GM12864 (cell line): ENCODE measurements at regions not wholly inside any gene's neighbourhood (a gene's known extent, or its start where the extent isn't known, plus 50 kb on each side); places are given as distances from the start of the nearest gene placed in this dataset.

ENCODE experiments used
- DNase-seq: peaks from one replicate; pipeline ENCODE4 v3.0.0-alpha.2; 2011; ENCODE audit warnings: low read depth
- H3K4me3 ChIP-seq: 2 replicates; pipeline ENCODE4 v1.5.1; 2011; ENCODE audit warnings: mild to moderate bottlenecking, low read depth, low read length, control low read depth
- TF ChIP-seq, protein P1 (sequence below): IDR thresholded peaks from 2 replicates; pipeline ENCODE4 v1.5.1; 2011; ENCODE audit warnings: low read depth, mild to moderate bottlenecking, moderate library complexity, low read length, control low read depth, inconsistent platforms; ENCODE audit errors: missing control alignments

DNA sequence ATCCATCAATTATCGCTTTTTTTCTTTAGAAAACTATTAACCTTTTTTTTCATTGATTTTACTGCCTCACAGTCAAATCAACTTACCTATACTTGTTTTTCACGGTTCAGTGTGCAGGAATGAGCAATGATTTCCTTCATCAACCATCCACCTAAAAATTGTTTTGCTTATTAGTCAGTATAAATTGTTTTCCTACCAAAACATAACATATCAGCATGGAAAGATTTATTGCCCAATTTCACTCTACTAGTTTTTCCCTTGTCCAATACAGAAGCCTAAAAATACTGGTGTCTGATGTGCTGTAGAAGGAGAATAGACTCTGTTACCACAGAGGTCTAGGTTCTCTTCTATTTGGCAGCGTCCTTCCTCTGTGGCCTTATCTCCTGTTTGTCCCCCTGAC lies 558.2 kb upstream of the CITED2 start:
- no peak overlapping the region for H3K4me3 ChIP-seq
- TF ChIP-seq, protein P1, sequence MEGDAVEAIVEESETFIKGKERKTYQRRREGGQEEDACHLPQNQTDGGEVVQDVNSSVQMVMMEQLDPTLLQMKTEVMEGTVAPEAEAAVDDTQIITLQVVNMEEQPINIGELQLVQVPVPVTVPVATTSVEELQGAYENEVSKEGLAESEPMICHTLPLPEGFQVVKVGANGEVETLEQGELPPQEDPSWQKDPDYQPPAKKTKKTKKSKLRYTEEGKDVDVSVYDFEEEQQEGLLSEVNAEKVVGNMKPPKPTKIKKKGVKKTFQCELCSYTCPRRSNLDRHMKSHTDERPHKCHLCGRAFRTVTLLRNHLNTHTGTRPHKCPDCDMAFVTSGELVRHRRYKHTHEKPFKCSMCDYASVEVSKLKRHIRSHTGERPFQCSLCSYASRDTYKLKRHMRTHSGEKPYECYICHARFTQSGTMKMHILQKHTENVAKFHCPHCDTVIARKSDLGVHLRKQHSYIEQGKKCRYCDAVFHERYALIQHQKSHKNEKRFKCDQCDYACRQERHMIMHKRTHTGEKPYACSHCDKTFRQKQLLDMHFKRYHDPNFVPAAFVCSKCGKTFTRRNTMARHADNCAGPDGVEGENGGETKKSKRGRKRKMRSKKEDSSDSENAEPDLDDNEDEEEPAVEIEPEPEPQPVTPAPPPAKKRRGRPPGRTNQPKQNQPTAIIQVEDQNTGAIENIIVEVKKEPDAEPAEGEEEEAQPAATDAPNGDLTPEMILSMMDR: no peak
- no peak for DNase-seq

DNA sequence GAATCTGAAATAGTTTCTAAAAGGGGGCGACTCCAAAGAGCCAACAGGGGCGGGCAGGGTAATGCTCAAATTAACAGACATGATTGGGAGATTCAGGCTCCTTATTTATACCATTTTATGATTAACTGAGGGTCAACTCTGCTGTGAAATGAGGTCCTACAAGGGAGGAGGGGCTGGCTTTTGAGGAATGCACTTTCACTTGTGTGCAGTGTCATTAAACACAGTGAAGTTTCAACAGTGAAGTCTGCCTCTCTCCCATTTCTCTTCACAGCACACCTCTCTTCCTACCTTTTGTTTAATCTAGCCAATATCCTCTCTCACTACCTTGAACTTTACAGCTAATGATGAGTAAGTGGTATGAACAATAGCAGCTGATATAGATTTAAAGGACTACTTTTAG lies 557.3 kb upstream of the CITED2 start:
- TF ChIP-seq, protein P1: no peak

DNA sequence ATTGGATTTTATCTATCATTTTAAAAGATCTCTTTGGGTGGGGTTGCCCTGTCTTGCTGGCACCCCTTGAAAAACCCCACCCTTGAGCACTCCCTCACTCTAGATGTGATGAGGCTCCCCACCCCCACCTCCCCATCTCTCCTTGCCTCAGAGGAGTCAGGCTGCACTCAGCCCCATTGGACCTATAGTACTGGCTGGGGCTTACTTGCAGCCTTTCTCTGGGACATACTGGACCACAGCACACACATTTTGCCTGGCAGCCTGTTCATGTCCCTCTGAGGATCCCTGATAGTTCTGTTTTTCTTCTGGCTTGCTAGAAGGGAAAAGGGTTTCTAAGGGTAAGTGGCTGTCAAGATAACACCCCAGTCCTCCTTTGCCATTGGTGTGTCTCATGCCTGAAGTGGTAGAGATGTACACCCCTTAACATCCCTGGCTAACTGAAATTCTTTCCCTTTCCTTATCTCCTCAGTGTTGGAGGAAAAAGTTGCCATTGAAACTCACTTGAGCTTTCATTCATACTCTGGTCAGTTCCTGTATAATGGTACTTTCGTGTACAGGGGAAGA lies 553.4 kb upstream of the CITED2 start:
- no peak overlapping the region for H3K4me3 ChIP-seq
- TF ChIP-seq, protein P1: no peak

More for the DNA sequence above, 557.3 kb upstream of the CITED2 start:
- no peak overlapping the region for H3K4me3 ChIP-seq
- no peak for DNase-seq

DNA sequence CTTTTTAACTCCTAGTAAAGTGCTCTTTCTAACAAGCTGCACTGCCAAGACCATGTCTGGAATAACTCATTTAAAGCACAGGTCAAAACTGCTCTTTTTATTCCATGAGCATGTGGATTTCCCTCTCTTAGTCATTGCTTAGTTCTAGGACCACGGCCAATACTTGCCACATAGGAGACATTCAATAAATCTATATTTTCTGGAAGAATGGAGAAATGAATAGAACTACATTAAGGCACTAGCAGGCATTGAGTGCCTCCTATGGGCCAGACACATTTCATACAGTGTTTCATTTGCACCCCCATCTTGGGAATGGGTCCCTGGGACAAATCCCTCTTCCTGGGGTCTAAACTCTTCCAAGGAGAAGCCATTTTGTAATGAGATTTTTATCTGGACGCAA lies 552.8 kb upstream of the CITED2 start:
- DNase-seq: no peak
- no peak overlapping the region for H3K4me3 ChIP-seq
- TF ChIP-seq, protein P1: peak; percentile 48

More for the DNA sequence above, 553.4 kb upstream of the CITED2 start:
- no peak for DNase-seq

DNA sequence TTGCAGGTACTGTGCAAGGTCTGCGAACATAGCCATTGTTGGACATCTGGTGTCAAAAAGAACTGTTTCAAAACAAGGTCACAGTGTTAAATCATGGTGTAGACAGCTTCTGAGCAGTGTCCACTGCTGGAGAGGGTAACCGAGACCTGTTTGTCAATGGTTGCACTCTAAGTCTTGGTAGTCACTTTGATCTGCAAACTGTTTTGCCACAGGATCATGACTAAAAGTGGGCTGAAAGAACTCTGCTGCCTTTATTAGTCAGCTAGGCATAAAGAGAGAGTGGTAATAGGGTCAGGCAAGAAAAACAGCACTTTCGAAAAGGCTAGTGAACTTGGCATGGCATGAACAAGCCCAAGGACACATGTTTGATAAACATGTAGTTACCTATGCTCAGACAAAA lies 552.3 kb upstream of the CITED2 start:
- DNase-seq: no peak
- no peak overlapping the region for H3K4me3 ChIP-seq
- TF ChIP-seq, protein P1: no peak

DNA sequence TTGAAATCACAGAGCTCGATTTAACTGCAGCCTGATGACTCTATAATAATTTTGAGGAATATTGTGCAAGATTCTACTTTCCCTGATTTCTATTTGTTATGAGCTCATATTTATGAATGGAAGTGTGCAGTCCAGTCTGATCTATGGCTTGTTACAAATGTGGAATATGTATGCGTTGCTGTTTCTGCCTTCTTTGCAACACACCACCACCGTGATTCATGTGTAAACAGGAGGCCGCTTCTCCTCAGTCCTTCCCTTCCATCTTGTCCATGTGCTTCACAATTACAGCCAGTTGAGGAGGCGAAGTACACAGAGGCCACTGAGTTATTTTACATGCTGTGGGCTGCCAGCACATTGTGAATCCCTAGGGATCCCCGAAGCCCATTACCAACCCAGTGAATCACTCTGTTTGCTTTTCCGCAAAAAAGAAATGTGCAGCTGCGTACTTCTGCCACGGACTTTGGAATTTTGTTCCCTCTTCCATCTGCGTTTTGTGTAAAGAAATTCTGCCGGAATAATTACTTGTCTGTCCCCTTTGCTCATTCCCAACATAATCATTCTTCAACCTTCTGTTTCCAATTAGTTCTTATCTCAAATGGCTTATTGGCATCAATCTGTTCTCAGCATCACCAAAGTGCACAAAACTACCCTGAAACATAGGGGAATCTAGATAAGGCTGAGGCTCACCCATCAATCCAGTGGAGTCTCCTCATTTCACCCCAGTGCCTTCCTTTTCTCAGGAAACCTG lies 551.6 kb upstream of the CITED2 start:
- DNase-seq: no peak

More for the DNA sequence above, 551.6 kb upstream of the CITED2 start:
- H3K4me3 ChIP-seq: no peak overlapping the region
- TF ChIP-seq, protein P1: no peak
